OCI-M1 (cell line): ENCODE measurements at regions not wholly inside any gene's neighbourhood (a gene's known extent, or its start where the extent isn't known, plus 50 kb on each side); places are given as distances from the start of the nearest gene placed in this dataset.
A peak's percentile ranks its signal among the peaks of the same experiment; 100 is the strongest.

Experiments
- DNase-seq: peaks from one replicate; lab custom pipeline; 2025; lab: John Stamatoyannopoulos, UW

DNA sequence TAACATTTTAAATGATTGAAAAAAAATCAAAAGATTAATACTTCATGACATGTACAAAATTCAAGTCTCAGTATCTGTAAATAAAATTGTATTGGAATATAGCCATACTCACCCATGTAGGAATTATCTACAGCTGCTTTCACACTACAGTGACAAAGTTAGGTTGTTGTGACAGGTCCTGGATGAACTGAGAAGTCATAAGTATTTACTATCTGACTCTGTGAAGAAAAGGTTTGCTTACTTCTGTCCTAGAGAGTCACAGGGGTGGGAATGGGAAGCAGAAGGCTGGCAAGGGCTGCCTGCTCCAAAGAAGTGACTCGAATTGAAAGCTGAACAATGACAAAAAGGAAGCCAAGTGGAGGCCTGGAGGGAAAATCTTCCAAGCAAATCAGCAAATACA is 155.2 kb downstream of the SLC30A10 start:
- no peak for DNase-seq

DNA sequence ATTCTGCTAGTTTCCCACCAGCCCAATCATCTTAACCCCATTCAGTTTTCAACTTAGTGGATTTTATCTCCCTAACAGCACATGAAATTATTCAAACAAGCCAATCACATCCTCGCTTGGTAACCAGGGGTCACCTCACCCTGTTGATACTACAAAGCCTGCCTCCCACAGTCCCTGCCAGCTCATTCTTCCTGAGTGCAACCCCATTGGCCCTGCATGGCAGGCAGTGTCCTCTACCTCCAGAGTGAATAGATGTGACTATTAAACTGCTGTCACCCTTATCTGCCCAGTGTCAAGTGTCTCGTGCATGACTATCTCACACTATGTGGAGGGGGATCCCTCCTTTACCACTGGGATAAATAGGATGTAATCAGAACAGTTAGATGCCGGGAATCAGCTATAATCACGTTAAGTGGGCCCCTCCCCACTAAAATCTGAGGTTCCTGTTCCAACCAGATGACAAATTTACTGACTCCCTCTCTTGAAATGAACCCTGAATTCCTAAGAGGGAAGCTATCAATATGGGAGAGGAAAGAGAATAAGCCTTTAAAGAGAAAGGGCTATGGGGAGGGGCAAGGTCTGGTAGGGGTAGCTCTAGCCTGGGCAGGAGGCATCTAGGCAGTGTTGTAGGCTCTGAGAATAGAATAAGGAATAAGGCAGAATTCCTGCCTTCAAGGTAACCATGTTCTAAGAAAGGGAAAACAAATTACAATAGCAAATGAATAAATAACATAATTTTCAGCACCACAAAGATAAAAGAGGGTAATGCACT is 155.9 kb downstream of the SLC30A10 start:
- DNase-seq, result no peak

- DNase-seq, result no peak
Observed at GRCh38 chr1:219771080-219771479, 157.3 kb downstream of the SLC30A10 start.

GRCh38 chr1:219763321-219763720 is 150.4 kb upstream of the ZC3H11B start:
- no peak for DNase-seq

- no peak for DNase-seq
Observed at GRCh38 chr1:219761208-219761860, 148.4 kb upstream of the ZC3H11B start.

GRCh38 chr1:219759095-219759494 is 146.2 kb upstream of the ZC3H11B start:
- DNase-seq, result no peak

GRCh38 chr1:219757890-219758289 is 145.0 kb upstream of the ZC3H11B start:
- DNase-seq, result no peak

DNA sequence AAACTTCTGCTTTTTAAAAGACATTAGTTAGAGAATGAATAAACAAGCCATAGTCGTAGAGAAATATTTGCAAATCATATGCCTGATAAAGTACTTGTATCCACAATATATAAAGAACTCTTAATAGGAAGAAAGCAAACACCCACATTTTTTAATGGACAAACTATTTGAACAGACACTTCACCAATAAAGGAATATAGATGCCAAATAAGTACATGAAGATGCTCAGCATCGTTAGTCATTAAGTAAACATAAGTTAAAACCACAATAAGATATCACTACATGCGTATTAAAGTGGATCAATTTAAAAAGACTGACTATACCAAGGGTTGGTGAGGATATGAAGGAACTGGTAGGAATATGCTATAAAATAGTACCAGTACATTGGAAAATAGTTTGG is 142.3 kb upstream of the ZC3H11B start:
- no peak for DNase-seq

DNA sequence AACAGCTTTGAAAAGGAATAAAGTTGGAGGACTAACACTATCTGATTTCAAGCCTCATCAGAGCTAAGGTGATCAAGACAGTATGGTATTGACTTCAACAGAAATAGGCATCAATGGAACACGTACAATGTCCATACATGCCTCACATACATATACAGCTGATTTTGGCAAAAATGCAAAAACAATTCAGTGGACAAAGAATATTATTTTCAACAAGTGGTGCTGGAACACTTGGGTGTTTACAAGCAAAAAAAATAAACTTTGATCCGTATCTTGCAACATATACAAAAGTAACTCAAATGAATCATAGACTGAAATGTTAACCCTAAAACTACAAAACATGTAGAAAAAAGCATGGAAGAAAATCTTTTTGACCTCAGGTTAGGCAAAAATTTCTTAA is 141.9 kb upstream of the ZC3H11B start:
- no peak for DNase-seq

DNA sequence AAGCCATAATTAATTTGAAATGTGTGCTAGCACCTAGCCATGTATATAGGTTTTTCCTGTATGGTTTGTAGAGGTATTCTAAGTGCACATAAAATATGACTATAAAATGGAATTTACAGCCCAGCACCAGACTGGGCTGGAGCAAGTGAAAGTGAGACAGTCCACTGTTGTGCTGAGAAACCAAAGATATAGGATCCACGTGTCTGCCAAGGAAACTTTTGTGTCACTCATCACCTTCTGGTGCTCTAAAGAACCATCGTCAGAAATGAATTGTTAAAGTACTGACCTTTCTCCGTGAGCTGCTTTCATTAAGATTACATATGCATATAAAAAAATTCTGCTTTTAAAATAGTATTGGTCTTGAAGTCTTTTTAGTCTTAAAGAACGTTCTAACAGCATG is 141.0 kb upstream of the ZC3H11B start:
- DNase-seq, result peak; percentile 14

- DNase-seq, result no peak
Observed at GRCh38 chr1:219752645-219753044, 139.7 kb upstream of the ZC3H11B start.

GRCh38 chr1:219751870-219752507 is 139.1 kb upstream of the ZC3H11B start:
- DNase-seq, result no peak

- no peak for DNase-seq
Observed at GRCh38 chr1:219749370-219749769, 136.5 kb upstream of the ZC3H11B start.

DNA sequence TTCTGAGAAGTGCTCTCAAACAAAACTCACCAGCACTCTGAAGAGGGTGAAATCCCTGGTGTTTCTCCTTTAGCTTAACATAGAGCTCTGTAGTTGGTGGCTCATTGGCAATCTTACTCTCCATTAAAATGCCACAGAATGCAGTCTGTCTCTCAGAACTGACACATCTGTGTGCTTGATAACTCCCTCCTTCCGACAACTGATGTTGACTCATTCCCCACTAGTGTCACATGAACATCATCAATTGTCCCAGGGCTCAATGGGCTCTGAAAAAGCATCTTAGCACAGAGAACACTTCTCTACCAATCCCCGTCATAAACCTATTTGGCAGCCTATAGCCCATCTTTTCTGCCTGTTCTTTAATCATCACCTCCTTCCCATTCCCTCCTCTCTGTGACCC is 133.2 kb upstream of the ZC3H11B start:
- DNase-seq, result peak; percentile 38

GRCh38 chr1:219744652-219745469 is 132.0 kb upstream of the ZC3H11B start:
- peak; percentile 67 for DNase-seq

DNA sequence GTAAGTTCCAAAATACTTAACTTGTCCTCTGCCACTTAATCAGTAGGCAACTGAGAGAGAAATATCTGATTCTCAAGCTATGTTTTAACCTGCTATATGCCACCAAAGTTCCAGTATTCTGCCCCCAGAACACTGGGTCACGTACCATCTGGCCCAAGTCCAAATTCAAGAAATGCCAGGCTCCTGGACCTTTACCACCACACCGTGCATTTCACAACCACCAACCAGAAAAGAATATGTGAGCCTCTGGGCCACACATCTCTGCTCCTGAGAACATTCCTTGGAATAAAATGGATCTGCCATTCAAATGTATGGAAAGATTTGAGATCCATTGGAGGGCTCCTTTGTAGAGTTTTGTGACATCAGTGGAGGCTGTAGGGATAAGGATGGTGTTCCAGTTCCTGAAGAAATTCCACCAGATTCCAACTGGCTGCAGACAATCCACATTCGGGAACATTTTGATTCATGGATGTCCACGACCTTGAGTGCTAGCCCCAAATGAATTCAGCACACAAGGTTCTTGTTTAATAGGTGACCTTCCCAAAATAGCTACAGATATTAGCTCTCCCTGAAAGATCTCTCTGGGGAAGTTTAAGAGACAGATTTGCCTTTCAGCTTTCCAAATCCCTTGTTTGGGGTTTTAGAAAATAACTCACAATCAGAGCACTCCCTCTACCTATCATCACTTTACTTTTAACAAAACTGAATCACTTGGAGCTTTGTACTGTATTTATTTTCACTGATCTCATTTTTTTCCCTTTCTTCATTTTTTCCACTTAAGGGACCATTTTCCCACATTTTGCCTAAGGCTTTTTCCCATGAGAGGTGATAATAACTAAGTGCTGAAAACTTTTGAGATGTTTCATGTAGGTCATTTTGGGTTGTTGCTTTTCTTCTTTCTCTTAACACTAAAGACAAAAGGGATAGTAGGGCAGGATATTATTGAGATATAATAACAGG is 128.4 kb upstream of the ZC3H11B start:
- DNase-seq, result no peak

- peak; percentile 80 for DNase-seq
Observed at GRCh38 chr1:219733511-219734174, 120.7 kb upstream of the ZC3H11B start.

DNA sequence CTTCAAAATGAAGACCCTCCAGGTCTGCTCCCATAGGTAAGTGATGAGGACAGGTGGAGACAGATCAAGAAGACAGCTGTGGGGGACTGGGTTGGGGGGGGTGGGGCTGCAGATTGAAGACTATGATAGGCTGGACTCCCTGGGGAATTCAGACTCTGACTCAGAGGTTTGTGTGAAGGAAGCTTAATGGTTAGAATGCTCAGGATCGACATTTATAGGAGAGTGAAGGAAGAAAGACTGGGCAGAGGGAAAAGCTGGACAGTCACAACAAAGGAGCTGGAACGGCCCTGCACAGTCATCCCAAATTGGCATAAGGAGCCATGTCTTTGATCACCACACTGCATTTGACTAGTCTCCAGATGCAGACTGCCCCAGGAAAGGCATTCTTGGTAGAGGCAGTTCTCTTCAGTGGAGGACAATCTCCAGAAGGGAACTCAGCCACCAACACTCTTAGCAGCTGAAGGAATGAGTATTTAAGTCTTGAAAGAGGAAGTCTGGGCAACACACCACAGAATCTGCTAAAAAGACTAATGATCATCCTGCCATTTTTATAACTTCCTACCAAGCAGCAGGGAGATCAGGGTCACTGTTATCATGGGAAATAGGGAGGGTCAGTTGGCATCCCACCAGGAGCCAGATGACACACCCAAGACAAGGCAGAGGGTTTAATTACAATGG is 120.0 kb upstream of the ZC3H11B start:
- peak; percentile 51 for DNase-seq

GRCh38 chr1:219731771-219732170 is 118.9 kb upstream of the ZC3H11B start:
- DNase-seq, result no peak
